ENCODE measurements at regions not wholly inside any gene's neighbourhood (a gene's known extent, or its start where the extent isn't known, plus 50 kb on each side); places are given as distances from the start of the nearest gene placed in this dataset.
A peak's percentile ranks its signal among the peaks of the same experiment; 100 is the strongest.

GRCh38 chr11:134727636-134728035, 315.6 kb upstream of the B3GAT1 start:
- ChIA-PET CTCF (no interaction called here), POLR2A (no interaction called here)
- in situ Hi-C loops (cut with HindIII; ENCODE audit: low pct_unique_long_range_greater_than_20kb, low sequenced_read_pairs) = no loop called here
- no peak for TF ChIP-seq TCF7L2 (IDR thresholded peaks at IDR 0.05; ENCODE audit: low read depth, low read length)
- TF ChIP-seq, protein P1, sequence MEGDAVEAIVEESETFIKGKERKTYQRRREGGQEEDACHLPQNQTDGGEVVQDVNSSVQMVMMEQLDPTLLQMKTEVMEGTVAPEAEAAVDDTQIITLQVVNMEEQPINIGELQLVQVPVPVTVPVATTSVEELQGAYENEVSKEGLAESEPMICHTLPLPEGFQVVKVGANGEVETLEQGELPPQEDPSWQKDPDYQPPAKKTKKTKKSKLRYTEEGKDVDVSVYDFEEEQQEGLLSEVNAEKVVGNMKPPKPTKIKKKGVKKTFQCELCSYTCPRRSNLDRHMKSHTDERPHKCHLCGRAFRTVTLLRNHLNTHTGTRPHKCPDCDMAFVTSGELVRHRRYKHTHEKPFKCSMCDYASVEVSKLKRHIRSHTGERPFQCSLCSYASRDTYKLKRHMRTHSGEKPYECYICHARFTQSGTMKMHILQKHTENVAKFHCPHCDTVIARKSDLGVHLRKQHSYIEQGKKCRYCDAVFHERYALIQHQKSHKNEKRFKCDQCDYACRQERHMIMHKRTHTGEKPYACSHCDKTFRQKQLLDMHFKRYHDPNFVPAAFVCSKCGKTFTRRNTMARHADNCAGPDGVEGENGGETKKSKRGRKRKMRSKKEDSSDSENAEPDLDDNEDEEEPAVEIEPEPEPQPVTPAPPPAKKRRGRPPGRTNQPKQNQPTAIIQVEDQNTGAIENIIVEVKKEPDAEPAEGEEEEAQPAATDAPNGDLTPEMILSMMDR (IDR thresholded peaks at IDR 0.05) = no peak
- TF ChIP-seq POLR2AphosphoS5 (IDR thresholded peaks at IDR 0.05; ENCODE audit: low read depth, low read length) = no peak
- TF ChIP-seq REST (IDR thresholded peaks at IDR 0.05; ENCODE audit: insufficient read depth in 1 of 2, low read depth in 2 of 2, low read length in 1 of 2) = no peak
- no peak for TF ChIP-seq SIN3A (IDR thresholded peaks at IDR 0.05; ENCODE audit: borderline replicate concordance, insufficient read depth, low read depth, low read length)
- no peak overlapping the region for H3K4me3 ChIP-seq (ENCODE audit: low read depth in 2 of 2, low read length in 2 of 2)
- H3K4me1 ChIP-seq (ENCODE audit: control insufficient read depth, insufficient read depth, low read length) = no peaks in the 10 kb centered on the region
- H3K9me3 ChIP-seq (ENCODE audit: control insufficient read depth, insufficient read depth, low read depth, low read length) = no peaks in the 10 kb centered on the region
- peaks cover 12% of the 10 kb centered on the region for H3K27me3 ChIP-seq (ENCODE audit: control insufficient read depth, insufficient read depth, low read length)
- no peak for DNase-seq (ENCODE audit: low read depth, low spot score)
- intact Hi-C loops (cut with micrococcal nuclease; ENCODE audit: unreplicated experiment) = no loop called here
- H3K36me3 ChIP-seq (ENCODE audit: control insufficient read depth, insufficient read depth, low read length) = no peaks in the 10 kb centered on the region
- no TSS peak for BruUV-seq (replicated peaks)
- H3K27ac ChIP-seq (ENCODE audit: low read length) = no peak overlapping the region
- ATAC-seq = 0 out of 2 replicates have a peak, but pooled peaks have one; percentile 14

DNA sequence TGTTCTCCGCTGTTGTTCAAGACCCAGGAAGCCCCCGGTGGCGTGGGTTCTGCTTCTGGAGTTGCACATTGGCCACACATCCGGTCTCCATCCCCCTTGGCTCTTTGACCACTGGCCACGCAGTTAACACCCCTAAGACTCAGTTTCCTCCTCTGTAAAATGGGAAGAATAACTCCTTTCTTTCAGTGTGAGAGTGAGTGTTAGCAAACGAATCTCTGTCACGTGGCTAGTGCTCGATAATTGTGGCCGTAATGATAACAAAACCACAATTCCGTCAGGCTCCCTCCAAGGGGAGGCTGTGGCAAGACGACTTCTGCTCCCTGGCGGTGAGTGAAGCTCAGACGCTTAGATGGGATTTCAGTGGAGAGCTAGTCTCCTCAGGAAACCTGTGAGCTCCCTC, 315.2 kb upstream of the B3GAT1 start:
- POLR2A ChIA-PET = no interaction called here
- intact Hi-C loops (cut with micrococcal nuclease; ENCODE audit: unreplicated experiment) (no loop called here), in situ Hi-C loops (cut with HindIII; ENCODE audit: low pct_unique_long_range_greater_than_20kb, low sequenced_read_pairs) (no loop called here)
- TF ChIP-seq REST (IDR thresholded peaks at IDR 0.05; ENCODE audit: insufficient read depth in 1 of 2, low read depth in 2 of 2, low read length in 1 of 2) (no peak), TCF7L2 (IDR thresholded peaks at IDR 0.05; ENCODE audit: low read depth, low read length) (no peak), SIN3A (IDR thresholded peaks at IDR 0.05; ENCODE audit: borderline replicate concordance, insufficient read depth, low read depth, low read length) (no peak), POLR2AphosphoS5 (IDR thresholded peaks at IDR 0.05; ENCODE audit: low read depth, low read length) (no peak)
- TF ChIP-seq, protein P1 (IDR thresholded peaks at IDR 0.05) = no peak; the same call in 1 of the 2 replicates
- Histone ChIP-seq H3K36me3 (ENCODE audit: control insufficient read depth, insufficient read depth, low read length) (no peaks in the 10 kb centered on the region), H3K4me3 (ENCODE audit: low read depth in 2 of 2, low read length in 2 of 2) (no peak overlapping the region), H3K9me3 (ENCODE audit: control insufficient read depth, insufficient read depth, low read depth, low read length) (no peaks in the 10 kb centered on the region), H3K4me1 (ENCODE audit: control insufficient read depth, insufficient read depth, low read length) (no peaks in the 10 kb centered on the region), H3K27me3 (ENCODE audit: control insufficient read depth, insufficient read depth, low read length) (peaks cover 8% of the 10 kb centered on the region), H3K27ac (ENCODE audit: low read length) (no peak overlapping the region)
- CTCF ChIA-PET = no interaction called here
- peak; percentile 49; the same call in 1 of the 2 replicates for ATAC-seq
- no TSS peak for BruUV-seq (replicated peaks)
- no peak for DNase-seq (ENCODE audit: low read depth, low spot score)

All from Panc1 (cell line).